DMS153 treated with DMSO at 0.1 percent for 48 hours (cell line): ENCODE measurements at regions not wholly inside any gene's neighbourhood (a gene's known extent, or its start where the extent isn't known, plus 50 kb on each side); places are given as distances from the start of the nearest gene placed in this dataset.
A peak's percentile ranks its signal among the peaks of the same experiment; 100 is the strongest.
"Not testable (repeated sequence)": the region's sequence is repeated elsewhere in the genome, so short reads cannot be mapped to it uniquely, and the experiment has no call there.

Experiments used
- DNase-seq: peaks from one replicate; lab custom pipeline; 2025; ENCODE audit not compliant: unreplicated experiment; lab: John Stamatoyannopoulos, UW

GRCh38 chr6:164051427-164051826 is 636.9 kb downstream of the QKI start:
- DNase-seq: no peak

- no peak for DNase-seq
Measured at GRCh38 chr6:164049517-164049988, 635.0 kb downstream of the QKI start.

- DNase-seq: no peak
Measured at GRCh38 chr6:164048840-164049516, 634.5 kb downstream of the QKI start.

- no peak for DNase-seq
Measured at GRCh38 chr6:164045082-164045481, 630.6 kb downstream of the QKI start.

GRCh38 chr6:164043656-164044055 is 629.1 kb downstream of the QKI start:
- DNase-seq: not testable (repeated sequence)

GRCh38 chr6:164042212-164042611 is 627.7 kb downstream of the QKI start:
- DNase-seq: no peak

GRCh38 chr6:164040994-164041393 is 626.5 kb downstream of the QKI start:
- no peak for DNase-seq

GRCh38 chr6:164039954-164040375 is 625.4 kb downstream of the QKI start:
- no peak for DNase-seq

- DNase-seq: no peak
Measured at GRCh38 chr6:164037171-164037870, 622.8 kb downstream of the QKI start.

- DNase-seq: peak; percentile 97
Measured at GRCh38 chr6:164035900-164036485, 621.5 kb downstream of the QKI start.

- DNase-seq: no peak
Measured at GRCh38 chr6:164034602-164035140, 620.2 kb downstream of the QKI start.

GRCh38 chr6:164025180-164025579 is 610.7 kb downstream of the QKI start:
- no peak for DNase-seq

- no peak for DNase-seq
Measured at GRCh38 chr6:164023535-164023934, 609.0 kb downstream of the QKI start.

- DNase-seq: no peak
Measured at GRCh38 chr6:164022632-164023031, 608.1 kb downstream of the QKI start.

- no peak for DNase-seq
Measured at GRCh38 chr6:164021589-164022250, 607.2 kb downstream of the QKI start.

GRCh38 chr6:164020142-164020541 is 605.6 kb downstream of the QKI start:
- DNase-seq: no peak

- DNase-seq: no peak
Measured at GRCh38 chr6:164018133-164018532, 603.6 kb downstream of the QKI start.

- DNase-seq: no peak
Measured at GRCh38 chr6:164016056-164016455, 601.5 kb downstream of the QKI start.

- peak; percentile 5 for DNase-seq
Measured at GRCh38 chr6:164015088-164015484, 600.6 kb downstream of the QKI start.

GRCh38 chr6:164014346-164015087 is 600.0 kb downstream of the QKI start:
- DNase-seq: no peak
